ENCODE measurements at regions not wholly inside any gene's neighbourhood (a gene's known extent, or its start where the extent isn't known, plus 50 kb on each side); places are given as distances from the start of the nearest gene placed in this dataset.

DNA sequence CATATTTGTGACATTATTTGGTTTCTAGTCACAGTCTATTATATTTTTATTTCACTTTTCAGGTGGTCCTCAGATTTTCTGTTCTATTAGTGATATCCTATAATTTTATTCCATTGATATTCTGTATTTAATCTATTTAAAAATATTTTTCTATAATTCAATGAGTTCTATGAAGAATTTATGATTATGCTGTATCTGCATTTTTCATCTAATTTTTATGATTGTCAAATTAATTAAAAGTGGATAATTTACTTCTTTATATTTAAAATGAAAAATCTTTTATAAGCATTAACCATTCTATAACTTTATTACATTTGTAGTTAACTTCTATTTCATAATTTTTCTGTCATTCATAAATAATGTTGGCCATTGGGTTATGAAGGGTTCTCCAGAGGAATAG lies 387.4 kb upstream of the LRRC7 start:
- Histone ChIP-seq H3K4me3 (no peak overlapping the region), H3K4me1 (no peaks in the 10 kb centered on the region), H3K9me3 (no peaks in the 10 kb centered on the region), H3K27ac (no peak overlapping the region), H3K36me3 (no peaks in the 10 kb centered on the region), H3K27me3 (no peaks in the 10 kb centered on the region)
- DNase-seq (ENCODE audit: low spot score in 2 of 2) = no peak
- TF ChIP-seq EP300 (IDR thresholded peaks at IDR 0.05) = no peak
- TF ChIP-seq POLR2A (IDR thresholded peaks at IDR 0.05) = no peak
- TF ChIP-seq, protein P1, sequence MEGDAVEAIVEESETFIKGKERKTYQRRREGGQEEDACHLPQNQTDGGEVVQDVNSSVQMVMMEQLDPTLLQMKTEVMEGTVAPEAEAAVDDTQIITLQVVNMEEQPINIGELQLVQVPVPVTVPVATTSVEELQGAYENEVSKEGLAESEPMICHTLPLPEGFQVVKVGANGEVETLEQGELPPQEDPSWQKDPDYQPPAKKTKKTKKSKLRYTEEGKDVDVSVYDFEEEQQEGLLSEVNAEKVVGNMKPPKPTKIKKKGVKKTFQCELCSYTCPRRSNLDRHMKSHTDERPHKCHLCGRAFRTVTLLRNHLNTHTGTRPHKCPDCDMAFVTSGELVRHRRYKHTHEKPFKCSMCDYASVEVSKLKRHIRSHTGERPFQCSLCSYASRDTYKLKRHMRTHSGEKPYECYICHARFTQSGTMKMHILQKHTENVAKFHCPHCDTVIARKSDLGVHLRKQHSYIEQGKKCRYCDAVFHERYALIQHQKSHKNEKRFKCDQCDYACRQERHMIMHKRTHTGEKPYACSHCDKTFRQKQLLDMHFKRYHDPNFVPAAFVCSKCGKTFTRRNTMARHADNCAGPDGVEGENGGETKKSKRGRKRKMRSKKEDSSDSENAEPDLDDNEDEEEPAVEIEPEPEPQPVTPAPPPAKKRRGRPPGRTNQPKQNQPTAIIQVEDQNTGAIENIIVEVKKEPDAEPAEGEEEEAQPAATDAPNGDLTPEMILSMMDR (IDR thresholded peaks at IDR 0.05) = no peak

DNA sequence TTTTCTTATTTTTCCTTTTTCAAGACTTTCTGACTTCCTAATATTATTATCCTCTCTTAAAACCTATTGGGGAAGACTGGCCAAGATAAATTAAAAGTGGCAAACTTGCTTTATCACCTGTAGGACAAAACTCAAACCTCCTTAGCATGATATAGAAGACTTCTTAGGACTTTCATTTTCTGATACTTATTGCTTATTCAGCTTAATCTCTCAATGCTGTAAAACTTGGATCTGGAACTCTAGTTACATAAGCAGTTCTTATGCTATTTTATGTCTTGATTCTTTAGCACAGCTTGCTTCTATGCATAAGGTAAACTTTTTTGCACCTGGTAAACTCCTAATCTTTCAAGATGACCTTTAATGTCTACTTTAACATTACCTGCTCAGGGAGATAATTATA lies 382.3 kb upstream of the LRRC7 start:
- Histone ChIP-seq H3K27ac (no peak overlapping the region), H3K9me3 (no peaks in the 10 kb centered on the region)

GRCh38 chr1:69191335-69191734 lies 376.4 kb upstream of the LRRC7 start:
- H3K4me1 ChIP-seq = peaks cover 0 to 6% (median 0%) of the 10 kb centered on the region in 4 donors
- H3K27me3 ChIP-seq = no peaks in the 10 kb centered on the region
- no peak overlapping the region for H3K4me3 ChIP-seq
- TF ChIP-seq EP300 (IDR thresholded peaks at IDR 0.05) = no peak
- no peak for TF ChIP-seq POLR2A (IDR thresholded peaks at IDR 0.05)
- TF ChIP-seq, protein P1 (IDR thresholded peaks at IDR 0.05) = no peak
- no peak overlapping the region for H3K27ac ChIP-seq
- no peaks in the 10 kb centered on the region for H3K9me3 ChIP-seq
- DNase-seq (ENCODE audit: low spot score in 2 of 2) = no peak
- H3K36me3 ChIP-seq = no peaks in the 10 kb centered on the region

More for the DNA sequence above, 382.3 kb upstream of the LRRC7 start:
- Histone ChIP-seq H3K36me3 (no peaks in the 10 kb centered on the region), H3K4me3 (no peak overlapping the region), H3K27me3 (no peaks in the 10 kb centered on the region), H3K4me1 (no peaks in the 10 kb centered on the region)
- DNase-seq (ENCODE audit: low spot score in 2 of 2) = no peak
- TF ChIP-seq EP300 (IDR thresholded peaks at IDR 0.05) (no peak), POLR2A (IDR thresholded peaks at IDR 0.05) (no peak)
- TF ChIP-seq, protein P1 (IDR thresholded peaks at IDR 0.05) = no peak

DNA sequence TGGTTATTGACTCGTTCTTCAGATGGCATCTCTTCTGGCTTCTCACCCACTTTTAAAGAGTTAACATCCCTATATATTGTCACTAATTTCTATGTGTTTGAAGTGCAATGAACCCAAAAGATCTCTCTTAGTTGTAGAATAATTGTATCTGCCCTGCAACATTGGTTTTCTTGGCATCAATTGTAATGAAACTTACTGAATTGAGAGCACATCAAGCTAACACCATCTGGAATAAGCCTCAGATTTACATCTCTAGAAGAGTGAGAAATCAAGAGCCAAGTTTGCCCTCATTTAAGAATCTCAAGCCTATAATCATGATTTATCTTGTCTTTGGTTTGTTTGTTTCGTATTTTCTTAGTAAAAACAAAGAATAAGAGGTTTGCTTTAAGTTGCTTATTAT lies 372.6 kb upstream of the LRRC7 start:
- 69 to 85% methylated on average over 2 of the region's 2 CpGs for WGBS, 2 donors
- H3K36me3 ChIP-seq = no peaks in the 10 kb centered on the region
- no peak overlapping the region for H3K27ac ChIP-seq
- TF ChIP-seq POLR2A (IDR thresholded peaks at IDR 0.05) (no peak), EP300 (IDR thresholded peaks at IDR 0.05) (no peak)
- TF ChIP-seq, protein P1 (IDR thresholded peaks at IDR 0.05) = no peak
- peaks cover 0 to 6% (median 0%) of the 10 kb centered on the region in 4 donors for H3K4me1 ChIP-seq
- H3K27me3 ChIP-seq = no peaks in the 10 kb centered on the region
- no peaks in the 10 kb centered on the region for H3K9me3 ChIP-seq
- DNase-seq (ENCODE audit: low spot score in 2 of 2) = no peak
- H3K4me3 ChIP-seq = no peak overlapping the region

DNA sequence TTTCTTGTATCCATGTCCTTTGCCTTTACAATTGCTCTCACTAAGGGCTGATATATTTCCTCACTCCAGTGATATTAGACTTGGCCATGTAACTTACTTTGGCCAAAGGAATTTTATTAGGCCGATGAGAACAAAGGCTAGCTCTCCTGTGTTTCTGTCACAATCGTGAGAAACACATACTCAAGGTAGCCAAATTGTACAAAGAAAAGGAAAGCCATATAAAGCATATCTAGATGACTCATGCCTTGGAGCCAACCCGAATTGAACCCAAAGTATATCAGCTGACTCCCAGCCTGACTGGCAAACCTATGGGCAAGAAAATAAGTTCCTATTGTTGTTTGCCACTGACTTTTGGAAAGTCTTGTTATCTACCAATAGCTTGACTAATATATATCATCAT lies 371.7 kb upstream of the LRRC7 start:
- Histone ChIP-seq H3K4me3 (no peak overlapping the region), H3K9me3 (no peaks in the 10 kb centered on the region), H3K27me3 (no peaks in the 10 kb centered on the region), H3K36me3 (no peaks in the 10 kb centered on the region), H3K27ac (no peak overlapping the region), H3K4me1 (peaks cover 0 to 5% (median 0%) of the 10 kb centered on the region in 4 donors)
- TF ChIP-seq, protein P1 (IDR thresholded peaks at IDR 0.05) = no peak
- TF ChIP-seq POLR2A (IDR thresholded peaks at IDR 0.05) = no peak
- no peak for TF ChIP-seq EP300 (IDR thresholded peaks at IDR 0.05)
- WGBS, 2 donors = 78 to 80% methylated on average over 3 of the region's 3 CpGs
- DNase-seq (ENCODE audit: low spot score in 2 of 2) = no peak
